HCT116 (cell line): ENCODE measurements at regions not wholly inside any gene's neighbourhood (a gene's known extent, or its start where the extent isn't known, plus 50 kb on each side); places are given as distances from the start of the nearest gene placed in this dataset.

Source experiments
- ATAC-seq: fragments of 200-7000 bp; cut with Tn5 transposase; 2 replicates; pipeline ENCODE4 v1.9.1; 2020; ENCODE audit warnings: mild to moderate bottlenecking, moderate library complexity
- BruUV-seq: library from RNA; stranded (reverse); fragments of 400-500 nt; replicated peaks from 2 replicates; lab custom pipeline; 2021; lab: Mats Ljungman, UMichigan
- CTCF ChIA-PET: fragments of 300-600 bp; sonication (Branson Sonifier 250); formaldehyde crosslinking; loops from one replicate; lab custom pipeline; 2021; ENCODE audit warnings: antibody characterized with exemption; lab: Charles Lee
- POLR2A ChIA-PET: fragments of 300-600, 350-600 bp; sonication (Branson Sonifier 250); formaldehyde crosslinking; loops from one replicate; lab custom pipeline; 2021; ENCODE audit warnings: antibody characterized with exemption; lab: Charles Lee
- RAD21 ChIA-PET, 2 experiments: fragments of 300-600 bp; sonication (Branson Sonifier 250); formaldehyde crosslinking; loops; one replicate each; lab custom pipeline; 2023; ENCODE audit warnings: low total read pairs in 2 of 2; ENCODE audit not compliant: uncharacterized antibody in 2 of 2, unreplicated experiment in 2 of 2, low non-redundant PET in 1 of 2; lab: Charles Lee
- DNase-seq: peaks from one replicate; pipeline ENCODE4 v3.0.0-alpha.2; 2010; ENCODE audit warnings: low read depth, low spot score
- H2AFZ ChIP-seq: fragments of 200-600 bp; shearing (Covaris generic), sonication (generic); 2 replicates; pipeline ENCODE4 v1.6.1; 2017; ENCODE audit warnings: low read depth, mixed run types, mixed read lengths, antibody characterized with exemption, low read length; ENCODE audit not compliant: poor library complexity, severe bottlenecking
- H3K27ac ChIP-seq: 2 replicates; pipeline ENCODE4 v1.5.1; 2012; ENCODE audit warnings: low read depth, low read length
- H3K27me3 ChIP-seq: fragments of 200-600 bp; sonication (generic); 2 replicates; pipeline ENCODE4 v1.6.1; 2016; ENCODE audit warnings: mixed run types, low read length, mixed read lengths; ENCODE audit not compliant: insufficient read depth
- H3K36me3 ChIP-seq, 2 experiments: fragments of 200-500 bp in 1 of 2; fragments of 200-600 bp in 1 of 2; sonication (Bioruptor generic) in 1 of 2; sonication (generic) in 1 of 2; 2 replicates each; pipeline versions ENCODE4 v1.5.1 to v1.6.1; 2014 to 2016; ENCODE audit warnings: low read length in 2 of 2, inconsistent platforms in 1 of 2, mixed read lengths in 1 of 2, mixed run types in 1 of 2; ENCODE audit not compliant: insufficient read depth in 2 of 2, control insufficient read depth in 1 of 2
- H3K4me1 ChIP-seq, 2 experiments: fragments of 200-600 bp in 1 of 2; sonication (generic) in 1 of 2; 2 replicates each; pipeline versions ENCODE4 v1.5.1 to v1.6.1; 2012 to 2017; ENCODE audit warnings: low read length in 2 of 2, inconsistent platforms in 1 of 2, mild to moderate bottlenecking in 1 of 2, mixed read lengths in 1 of 2, mixed run types in 1 of 2, moderate library complexity in 1 of 2; ENCODE audit not compliant: insufficient read depth in 2 of 2, control insufficient read depth in 1 of 2
- H3K4me2 ChIP-seq: fragments of 200-600 bp; sonication (generic); 2 replicates; pipeline ENCODE4 v1.6.1; 2017; ENCODE audit warnings: mixed run types, low read length, mixed read lengths
- H3K4me3 ChIP-seq, 2 experiments: fragments of 200-600 bp in 1 of 2; sonication (generic) in 1 of 2; replicated peaks in 1 of 2; 2 replicates each; pipeline ENCODE4 v1.5.1; 2011 to 2016; ENCODE audit warnings: low read length in 2 of 2, control low read depth in 1 of 2, low read depth in 1 of 2, mild to moderate bottlenecking in 1 of 2, mixed read lengths in 1 of 2, mixed run types in 1 of 2
- H3K79me2 ChIP-seq: fragments of 200-600 bp; sonication (generic); 2 replicates; pipeline ENCODE4 v1.6.1; 2017; ENCODE audit warnings: mild to moderate bottlenecking, mixed run types, low read length, moderate library complexity, mixed read lengths; ENCODE audit not compliant: insufficient read depth
- H3K9ac ChIP-seq: fragments of 200-600 bp; sonication (generic); 2 replicates; pipeline ENCODE4 v1.6.1; 2016; ENCODE audit warnings: low read length, mixed read lengths
- H3K9me2 ChIP-seq: fragments of 200-600 bp; sonication (generic), shearing (Covaris generic); 2 replicates; pipeline ENCODE4 v1.6.1; 2017; ENCODE audit warnings: mixed run types, mild to moderate bottlenecking, moderate library complexity; ENCODE audit not compliant: insufficient read depth
- H3K9me3 ChIP-seq, 2 experiments: fragments of 200-500 bp in 1 of 2; fragments of 200-600 bp in 1 of 2; sonication (Bioruptor generic) in 1 of 2; sonication (generic) in 1 of 2; 2 replicates each; pipeline ENCODE4 v1.6.1; 2014 to 2017; ENCODE audit warnings: low read length in 2 of 2, mixed read lengths in 2 of 2, inconsistent platforms in 1 of 2, low read depth in 1 of 2, mild to moderate bottlenecking in 1 of 2, mixed run types in 1 of 2, moderate library complexity in 1 of 2; ENCODE audit not compliant: control insufficient read depth in 1 of 2, insufficient read depth in 1 of 2
- H4K20me1 ChIP-seq: fragments of 200-600 bp; sonication (generic), shearing (Covaris generic); 2 replicates; pipeline ENCODE4 v1.6.1; 2017; ENCODE audit warnings: mixed run types, mild to moderate bottlenecking, moderate library complexity; ENCODE audit not compliant: insufficient read depth
- ATF3 ChIP-seq: IDR thresholded peaks from 2 replicates; pipeline ENCODE4 v1.6.1; 2012
- CBX3 ChIP-seq: IDR thresholded peaks from 2 replicates; pipeline ENCODE4 v1.6.1; 2012; ENCODE audit warnings: low read depth
- CEBPB ChIP-seq: IDR thresholded peaks from 2 replicates; pipeline ENCODE4 v1.6.1; 2012; ENCODE audit warnings: low read depth
- CTCF ChIP-seq, 3 experiments: fragments of 200-600 bp in 1 of 3; sonication (generic) in 1 of 3; IDR thresholded peaks in 2 of 3; conservative IDR thresholded peaks in 1 of 3; 2 replicates each; pipeline ENCODE4 v1.5.1; 2012 to 2017; ENCODE audit warnings: low read depth in 2 of 3, low read length in 2 of 3, antibody characterized with exemption in 1 of 3, borderline replicate concordance in 1 of 3, control low read depth in 1 of 3, mild to moderate bottlenecking in 1 of 3, mixed read lengths in 1 of 3, mixed run types in 1 of 3, moderate library complexity in 1 of 3; ENCODE audit not compliant: insufficient read depth in 1 of 3
- EGR1 ChIP-seq: IDR thresholded peaks from 2 replicates; pipeline ENCODE4 v1.6.1; 2012; ENCODE audit warnings: low read depth
- ELF1 ChIP-seq: IDR thresholded peaks from 2 replicates; pipeline ENCODE4 v1.6.1; 2012; ENCODE audit warnings: low read depth, borderline replicate concordance
- EZH2 ChIP-seq: fragments of 200-600 bp; sonication (generic); IDR thresholded peaks from 2 replicates; pipeline ENCODE4 v1.6.1; 2017; ENCODE audit warnings: antibody characterized with exemption, mixed run types
- EZH2phosphoT487 ChIP-seq: fragments of 200-600 bp; IDR thresholded peaks from 2 replicates; pipeline ENCODE4 v1.6.1; 2018; ENCODE audit warnings: antibody characterized with exemption, borderline replicate concordance
- FOSL1 ChIP-seq: IDR thresholded peaks from 2 replicates; pipeline ENCODE4 v1.6.1; 2012; ENCODE audit warnings: low read depth
- JUND ChIP-seq: IDR thresholded peaks from 2 replicates; pipeline ENCODE4 v1.6.1; 2012
- MAX ChIP-seq: IDR thresholded peaks from 2 replicates; pipeline ENCODE4 v1.6.1; 2012
- POLR2A ChIP-seq: IDR thresholded peaks from 2 replicates; pipeline ENCODE4 v1.7.0; 2011; ENCODE audit warnings: borderline replicate concordance; ENCODE audit not compliant: insufficient read depth, insufficient read length; ENCODE audit errors: extremely low read depth
- POLR2AphosphoS5 ChIP-seq: IDR thresholded peaks from 2 replicates; pipeline ENCODE4 v1.6.1; 2011; ENCODE audit warnings: mild to moderate bottlenecking, low read depth, low read length, moderate library complexity
- RAD21 ChIP-seq: IDR thresholded peaks from 2 replicates; pipeline ENCODE4 v1.6.1; 2012; ENCODE audit warnings: low read depth, mild to moderate bottlenecking
- SIN3A ChIP-seq: IDR thresholded peaks from 2 replicates; pipeline ENCODE4 v1.6.1; 2012; ENCODE audit warnings: low read depth
- SRF ChIP-seq: IDR thresholded peaks from 2 replicates; pipeline ENCODE4 v1.6.1; 2012; ENCODE audit warnings: low read depth
- TCF7L2 ChIP-seq: IDR thresholded peaks from 2 replicates; pipeline ENCODE4 v1.7.0; 2011; ENCODE audit warnings: borderline replicate concordance, inconsistent platforms; ENCODE audit not compliant: insufficient read depth, insufficient read length; ENCODE audit errors: extremely low read depth
- YY1 ChIP-seq: IDR thresholded peaks from 2 replicates; pipeline ENCODE4 v1.6.1; 2011; ENCODE audit warnings: low read length, low read depth, moderate library complexity, mild to moderate bottlenecking; ENCODE audit not compliant: insufficient replicate concordance; ENCODE audit errors: extremely low read depth
- ZFX ChIP-seq: fragments of 450-650 bp; IDR thresholded peaks from 2 replicates; pipeline ENCODE4 v1.6.1; 2017
- ZNF274 ChIP-seq: fragments of 200-500 bp; sonication (Bioruptor generic); IDR thresholded peaks from 2 replicates; pipeline ENCODE4 v1.6.1; 2014; ENCODE audit warnings: mild to moderate bottlenecking, low read depth, low read length, inconsistent platforms
- intact Hi-C: fragments of 100-400 bp; cut with micrococcal nuclease; formaldehyde crosslinking; loops from 2 replicates; pipeline ENCODE4 v1.10.0; 2022

GRCh38 chr17:72233986-72234385, 113.2 kb downstream of the SOX9 start:
- H2AFZ ChIP-seq = no peak overlapping the region
- H3K79me2 ChIP-seq = no peaks in the 10 kb centered on the region
- H3K36me3 ChIP-seq = no peaks in the 10 kb centered on the region
- no peaks in the 10 kb centered on the region for H3K9me3 ChIP-seq
- TF ChIP-seq MAX = no peak
- no peak for TF ChIP-seq SIN3A
- TF ChIP-seq CBX3 = no peak
- no peak for TF ChIP-seq JUND
- TF ChIP-seq CTCF (IDR thresholded peaks at IDR 0.05 in 2 of 3, conservative IDR thresholded peaks at IDR 0.05 in 1 of 3; ENCODE audit: borderline replicate concordance in 1 of 3, insufficient read depth in 1 of 3, low read depth in 2 of 3, low read length in 2 of 3) = no peak
- no peak for TF ChIP-seq YY1
- no peak for TF ChIP-seq POLR2AphosphoS5
- TF ChIP-seq EZH2phosphoT487 = no peak
- TF ChIP-seq SRF = no peak
- TF ChIP-seq ZFX = no peak
- no peak for TF ChIP-seq CEBPB
- TF ChIP-seq EGR1 = no peak
- TF ChIP-seq POLR2A = no peak
- TF ChIP-seq EZH2 = no peak
- no peak for TF ChIP-seq RAD21
- TF ChIP-seq FOSL1 = no peak
- no peak for TF ChIP-seq ZNF274
- no peak for TF ChIP-seq ELF1
- no peak for TF ChIP-seq ATF3
- TF ChIP-seq TCF7L2 = no peak
- intact Hi-C loops = no loop called here
- ATAC-seq (no peak), DNase-seq (no peak)
- H3K27ac ChIP-seq = no peak overlapping the region
- no peaks in the 10 kb centered on the region for H3K27me3 ChIP-seq
- no peaks in the 10 kb centered on the region for H4K20me1 ChIP-seq
- no peak overlapping the region for H3K4me3 ChIP-seq
- no TSS peak for BruUV-seq
- no peaks in the 10 kb centered on the region for H3K9me2 ChIP-seq
- ChIA-PET POLR2A (no interaction called here), CTCF (no interaction called here), RAD21 (no interaction called here)
- H3K4me1 ChIP-seq = no peaks in the 10 kb centered on the region
- no peak overlapping the region for H3K9ac ChIP-seq
- H3K4me2 ChIP-seq = no peak overlapping the region
